ENCODE measurements at regions not wholly inside any gene's neighbourhood (a gene's known extent, or its start where the extent isn't known, plus 50 kb on each side); places are given as distances from the start of the nearest gene placed in this dataset.

- no peaks in the 10 kb centered on the region for H3K4me1 ChIP-seq
- intact Hi-C loops (cut with DNase I): no loop called here
- no peaks in the 10 kb centered on the region for H3K9me3 ChIP-seq
- WGBS, 2 donors: 47 to 59% methylated on average over 1 of the region's 1 CpG
- no peak overlapping the region for H3K27ac ChIP-seq
- no peak for ATAC-seq
- no peak for DNase-seq
- no peaks in the 10 kb centered on the region for H3K27me3 ChIP-seq
- H3K36me3 ChIP-seq (replicated peaks in 1 of 2; ENCODE audit: insufficient read depth in 1 of 2, low read depth in 2 of 2): no peaks in the 10 kb centered on the region
- TF ChIP-seq CTCF (IDR thresholded peaks at IDR 0.05): no peak
- no peak overlapping the region for H3K4me3 ChIP-seq
Observed at GRCh38 chr9:81119591-81119990, 569.8 kb downstream of the TLE1 start.

DNA sequence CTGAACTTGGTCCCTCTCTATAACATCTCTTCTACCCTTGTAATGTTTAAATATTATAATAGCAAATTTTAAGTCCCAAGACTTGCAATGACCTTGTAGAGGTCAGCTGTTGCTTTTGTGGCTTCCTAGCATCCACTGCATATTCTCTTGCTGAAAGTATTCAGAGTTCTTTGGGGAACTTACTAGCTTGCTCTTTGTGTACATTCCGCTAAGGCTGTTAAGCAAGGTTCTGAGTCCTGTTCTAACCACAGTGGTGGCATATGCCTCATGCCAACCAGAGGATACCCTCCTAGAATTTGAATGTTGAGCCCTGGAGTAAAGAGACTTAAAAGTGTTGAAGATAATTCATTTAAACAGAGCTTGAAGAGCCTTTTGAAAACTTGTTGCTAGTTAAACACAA, 570.9 kb downstream of the TLE1 start:
- intact Hi-C loops (cut with DNase I): no loop called here
- 56 to 69% methylated on average over 1 of the region's 1 CpG for WGBS, 2 donors
- no peaks in the 10 kb centered on the region for H3K4me1 ChIP-seq
- H3K36me3 ChIP-seq (replicated peaks in 1 of 2; ENCODE audit: insufficient read depth in 1 of 2, low read depth in 2 of 2): no peaks in the 10 kb centered on the region
- DNase-seq (no peak), ATAC-seq (no peak)
- H3K27ac ChIP-seq: no peak overlapping the region
- TF ChIP-seq CTCF (IDR thresholded peaks at IDR 0.05): no peak
- TF ChIP-seq POLR2A (IDR thresholded peaks at IDR 0.05): no peak
- H3K4me3 ChIP-seq: no peak overlapping the region
- H3K9me3 ChIP-seq: no peaks in the 10 kb centered on the region
- H3K27me3 ChIP-seq: no peaks in the 10 kb centered on the region

DNA sequence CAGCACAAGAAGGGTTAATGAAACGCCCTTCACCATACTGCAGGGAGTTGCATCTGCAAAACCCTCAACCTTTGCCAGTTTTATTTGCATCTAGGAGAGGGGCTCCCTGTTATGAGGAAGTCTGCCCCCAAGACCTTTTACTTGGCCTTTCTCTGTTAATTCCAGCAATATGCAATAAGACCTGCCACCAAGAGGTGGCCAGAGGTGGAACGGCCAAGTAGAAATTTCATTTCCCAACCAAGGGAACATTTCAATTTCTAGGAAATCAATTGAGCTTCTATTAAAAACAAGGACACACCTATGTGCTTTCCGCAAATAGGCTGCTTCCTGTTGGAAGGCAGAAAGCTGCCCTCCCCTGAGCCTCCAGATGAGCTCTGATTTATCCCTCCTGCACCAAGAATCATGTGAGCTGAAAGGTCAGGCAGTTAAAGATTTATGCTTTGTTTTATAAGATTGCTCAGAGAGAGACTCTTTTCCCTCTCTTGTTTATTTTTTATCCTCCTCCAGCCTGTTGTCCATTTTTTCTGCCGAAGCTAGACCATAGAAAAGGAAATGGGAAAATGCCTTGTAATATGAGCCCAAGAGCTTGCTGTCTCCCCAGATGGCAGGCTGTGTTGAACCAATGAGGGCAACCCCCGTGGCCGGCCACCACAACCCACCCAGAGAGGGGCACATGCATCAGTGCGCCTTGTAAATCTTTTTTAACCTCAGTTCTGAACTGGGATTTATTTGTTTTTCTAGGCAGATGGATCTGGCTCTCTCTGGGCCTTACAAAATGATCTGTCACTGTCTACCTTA, 572.8 kb downstream of the TLE1 start:
- DNase-seq: no peak
- WGBS, 2 donors: 58 to 62% methylated on average over 7 of the region's 7 CpGs
- no peak overlapping the region for H3K27ac ChIP-seq

DNA sequence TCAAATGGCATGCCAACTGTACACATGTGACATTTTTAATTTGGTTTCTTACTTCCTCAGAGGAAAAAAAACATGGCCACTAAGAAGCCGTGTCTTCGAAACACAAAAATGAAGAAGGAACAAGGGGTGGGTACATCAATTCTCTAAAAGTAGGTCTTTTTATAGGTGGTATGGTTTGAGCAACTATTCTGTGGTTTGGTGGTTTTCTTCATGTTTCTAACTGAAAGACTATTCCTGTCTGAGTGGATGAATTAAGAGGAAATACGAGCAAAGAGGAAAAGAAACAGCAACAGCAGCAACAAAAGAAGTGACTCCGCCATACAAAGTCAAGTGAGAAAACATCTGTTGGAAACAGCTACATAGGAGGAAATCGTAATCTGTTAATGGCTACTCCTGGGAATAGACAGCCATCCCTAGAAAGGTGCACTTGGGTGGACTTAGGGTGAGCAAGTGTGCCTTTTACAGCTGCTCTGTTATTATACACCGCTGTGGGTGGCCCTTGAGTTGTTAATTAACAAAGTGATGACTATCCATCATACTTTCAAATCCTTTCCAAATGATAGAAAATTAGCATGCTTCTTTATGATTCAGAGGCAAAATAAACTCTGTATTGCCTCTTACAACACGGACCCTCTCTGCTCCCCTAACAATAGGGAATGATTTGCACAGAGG, 575.8 kb downstream of the TLE1 start:
- 42 to 65% methylated on average over 7 of the region's 7 CpGs for WGBS, 2 donors
- ATAC-seq (no peak), DNase-seq (no peak)
- no peaks in the 10 kb centered on the region for H3K27me3 ChIP-seq
- no peaks in the 10 kb centered on the region for H3K4me1 ChIP-seq
- intact Hi-C loops (cut with DNase I): no loop called here
- no peak overlapping the region for H3K4me3 ChIP-seq
- no peak for TF ChIP-seq POLR2A (IDR thresholded peaks at IDR 0.05)
- no peaks in the 10 kb centered on the region for H3K9me3 ChIP-seq
- H3K36me3 ChIP-seq (replicated peaks in 1 of 2; ENCODE audit: insufficient read depth in 1 of 2, low read depth in 2 of 2): no peaks in the 10 kb centered on the region
- H3K27ac ChIP-seq: no peak overlapping the region

More for the DNA sequence above, 572.8 kb downstream of the TLE1 start:
- Histone ChIP-seq H3K4me3 (no peak overlapping the region), H3K4me1 (no peaks in the 10 kb centered on the region), H3K9me3 (no peaks in the 10 kb centered on the region), H3K36me3 (replicated peaks in 1 of 2; ENCODE audit: insufficient read depth in 1 of 2, low read depth in 2 of 2) (no peaks in the 10 kb centered on the region), H3K27me3 (no peaks in the 10 kb centered on the region)
- no peak for ATAC-seq
- intact Hi-C loops (cut with DNase I): no loop called here
- no peak for TF ChIP-seq CTCF (IDR thresholded peaks at IDR 0.05)
- no peak for TF ChIP-seq POLR2A (IDR thresholded peaks at IDR 0.05)

- H3K9me3 ChIP-seq: no peaks in the 10 kb centered on the region
- ATAC-seq: no peak
- no peak for TF ChIP-seq POLR2A (IDR thresholded peaks at IDR 0.05)
- TF ChIP-seq CTCF (IDR thresholded peaks at IDR 0.05): no peak
- no peaks in the 10 kb centered on the region for H3K27me3 ChIP-seq
- H3K36me3 ChIP-seq (replicated peaks in 1 of 2; ENCODE audit: insufficient read depth in 1 of 2, low read depth in 2 of 2): no peaks in the 10 kb centered on the region
- no peak for DNase-seq
- WGBS, 2 donors: 67 to 71% methylated on average over 7 of the region's 7 CpGs
- H3K27ac ChIP-seq: no peak overlapping the region
- H3K4me3 ChIP-seq: no peak overlapping the region
- H3K4me1 ChIP-seq: no peaks in the 10 kb centered on the region
- intact Hi-C loops (cut with DNase I): no loop called here
Observed at GRCh38 chr9:81112627-81113452, 576.5 kb downstream of the TLE1 start.

Measured in body of pancreas (tissue), 4 donors.